GM12875 (cell line): ENCODE measurements at regions not wholly inside any gene's neighbourhood (a gene's known extent, or its start where the extent isn't known, plus 50 kb on each side); places are given as distances from the start of the nearest gene placed in this dataset.
A peak's percentile ranks its signal among the peaks of the same experiment; 100 is the strongest.

Source experiments
- H3K4me3 ChIP-seq: one replicate; pipeline ENCODE4 v1.5.1; 2011; ENCODE audit warnings: low read depth, low read length, control low read depth
- TF ChIP-seq, protein P1 (sequence below): IDR thresholded peaks from 2 replicates; pipeline ENCODE4 v1.5.1; 2011; ENCODE audit warnings: low read depth, mild to moderate bottlenecking, control low read depth, inconsistent platforms, low read length, moderate library complexity, borderline replicate concordance; ENCODE audit not compliant: insufficient read depth

- TF ChIP-seq, protein P1, sequence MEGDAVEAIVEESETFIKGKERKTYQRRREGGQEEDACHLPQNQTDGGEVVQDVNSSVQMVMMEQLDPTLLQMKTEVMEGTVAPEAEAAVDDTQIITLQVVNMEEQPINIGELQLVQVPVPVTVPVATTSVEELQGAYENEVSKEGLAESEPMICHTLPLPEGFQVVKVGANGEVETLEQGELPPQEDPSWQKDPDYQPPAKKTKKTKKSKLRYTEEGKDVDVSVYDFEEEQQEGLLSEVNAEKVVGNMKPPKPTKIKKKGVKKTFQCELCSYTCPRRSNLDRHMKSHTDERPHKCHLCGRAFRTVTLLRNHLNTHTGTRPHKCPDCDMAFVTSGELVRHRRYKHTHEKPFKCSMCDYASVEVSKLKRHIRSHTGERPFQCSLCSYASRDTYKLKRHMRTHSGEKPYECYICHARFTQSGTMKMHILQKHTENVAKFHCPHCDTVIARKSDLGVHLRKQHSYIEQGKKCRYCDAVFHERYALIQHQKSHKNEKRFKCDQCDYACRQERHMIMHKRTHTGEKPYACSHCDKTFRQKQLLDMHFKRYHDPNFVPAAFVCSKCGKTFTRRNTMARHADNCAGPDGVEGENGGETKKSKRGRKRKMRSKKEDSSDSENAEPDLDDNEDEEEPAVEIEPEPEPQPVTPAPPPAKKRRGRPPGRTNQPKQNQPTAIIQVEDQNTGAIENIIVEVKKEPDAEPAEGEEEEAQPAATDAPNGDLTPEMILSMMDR, result no peak
- H3K4me3 ChIP-seq, result no peak overlapping the region
Measured at GRCh38 chr4:19913650-19914049, 338.1 kb upstream of the SLIT2 start.

DNA sequence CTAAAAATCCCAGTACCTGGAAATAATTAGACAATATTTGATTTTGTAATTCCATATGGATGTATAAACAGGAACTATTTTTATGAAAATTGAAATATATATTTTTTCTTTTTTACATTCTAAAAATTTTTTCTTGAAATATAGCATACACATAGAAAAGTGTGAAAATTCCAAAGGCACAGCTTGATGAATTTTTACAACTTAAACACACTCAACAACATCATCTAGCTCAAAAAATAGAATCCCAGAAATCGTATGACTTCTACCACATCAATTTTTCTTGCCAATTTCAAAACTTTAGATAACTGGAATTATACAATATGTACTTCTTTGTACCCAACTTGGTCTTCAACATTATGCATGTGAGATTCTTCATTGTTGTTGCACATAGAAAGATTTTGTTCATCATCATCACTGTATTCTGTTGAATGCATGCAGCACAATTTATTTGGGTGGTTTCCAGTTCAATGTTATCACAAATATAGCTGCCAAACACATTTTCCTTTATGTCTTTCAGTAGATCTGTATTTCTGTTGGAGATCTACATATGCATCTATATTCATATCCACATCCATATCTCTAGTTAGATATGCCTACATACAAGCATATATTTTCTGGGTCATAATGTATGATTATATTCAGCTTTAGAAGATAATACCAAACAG, 340.7 kb upstream of the SLIT2 start:
- TF ChIP-seq, protein P1, result no peak
- H3K4me3 ChIP-seq, result no peak overlapping the region

DNA sequence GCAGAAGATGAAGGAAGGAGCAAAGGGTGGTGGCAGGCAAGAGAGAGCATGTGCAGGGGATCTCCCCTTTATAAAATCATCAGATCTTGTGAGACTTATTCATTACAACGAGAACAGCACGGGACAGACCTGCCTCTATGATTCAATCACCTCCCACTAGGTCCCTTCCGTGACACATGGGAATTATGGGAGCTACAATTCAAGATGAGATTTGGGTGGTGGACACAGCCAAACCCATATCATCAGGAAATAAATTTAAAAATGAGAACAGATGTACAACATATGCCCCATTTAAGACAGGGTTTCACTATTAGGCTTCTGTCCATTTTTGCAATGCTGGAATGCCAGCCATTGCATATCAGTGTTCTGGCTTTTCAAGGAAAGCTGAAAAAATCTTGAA, 346.7 kb upstream of the SLIT2 start:
- H3K4me3 ChIP-seq, result no peak overlapping the region
- TF ChIP-seq, protein P1, result no peak

GRCh38 chr4:19888587-19888986, 363.1 kb upstream of the SLIT2 start:
- TF ChIP-seq, protein P1, result 0 out of 2 replicates have a peak, but pooled peaks have one; percentile 8
- no peak overlapping the region for H3K4me3 ChIP-seq

- H3K4me3 ChIP-seq, result no peak overlapping the region
- TF ChIP-seq, protein P1, result no peak
Measured at GRCh38 chr4:19883841-19884240, 367.9 kb upstream of the SLIT2 start.

DNA sequence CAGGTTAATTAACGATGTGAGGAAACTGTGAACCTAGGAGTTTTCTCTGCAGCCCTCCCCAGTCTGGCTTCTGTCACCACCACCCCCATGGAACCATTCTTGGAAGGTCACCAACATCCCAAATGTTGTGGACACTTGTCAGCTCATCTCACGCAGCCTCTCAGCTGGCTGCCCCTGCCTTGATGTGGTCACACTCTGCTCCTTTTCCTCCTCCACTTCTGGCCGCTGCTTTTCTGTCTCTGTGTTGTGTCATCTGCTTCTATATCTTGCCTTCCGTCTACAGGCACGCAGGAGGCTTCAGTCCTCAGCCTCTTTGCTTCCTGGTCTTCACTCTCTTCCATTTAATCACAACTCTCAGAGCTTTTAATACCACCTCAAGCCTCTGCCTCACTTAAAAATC, 371.5 kb upstream of the SLIT2 start:
- TF ChIP-seq, protein P1, result no peak
- H3K4me3 ChIP-seq, result no peak overlapping the region

DNA sequence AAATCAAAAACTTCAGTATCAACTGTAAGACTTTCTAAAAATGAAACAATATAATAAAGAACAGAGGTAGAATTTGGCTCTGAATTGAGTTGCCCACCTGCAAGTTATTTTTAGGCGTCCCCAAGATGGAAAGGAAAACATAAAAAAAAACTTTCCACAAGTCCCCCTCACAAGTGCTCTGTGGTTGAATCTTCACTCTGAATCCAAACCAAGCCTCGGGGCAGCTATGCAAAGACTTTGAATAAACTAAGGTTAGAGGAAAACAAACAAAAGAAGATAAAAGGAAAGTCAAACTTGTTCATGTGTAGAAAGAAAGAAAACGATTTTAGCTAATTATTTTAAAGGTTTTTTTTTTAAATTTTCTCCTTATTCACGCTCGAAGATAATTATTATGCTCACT, 372.4 kb upstream of the SLIT2 start:
- TF ChIP-seq, protein P1, result no peak

More for the DNA sequence above, 372.4 kb upstream of the SLIT2 start:
- no peak overlapping the region for H3K4me3 ChIP-seq
